Esophagus mucosa (tissue), 1 donor: ENCODE measurements at regions not wholly inside any gene's neighbourhood (a gene's known extent, or its start where the extent isn't known, plus 50 kb on each side); places are given as distances from the start of the nearest gene placed in this dataset.

Experiments used
- ATAC-seq: fragments of 200-7000 bp; cut with Tn5 transposase; one replicate; pipeline ENCODE4 v1.9.1; 2020
- donor health status: DM: yes; HTN: yes; CAD: no.

- ATAC-seq: no peak
Measured at GRCh38 chr14:76669770-76670169, 91.5 kb upstream of the VASH1 start.

DNA sequence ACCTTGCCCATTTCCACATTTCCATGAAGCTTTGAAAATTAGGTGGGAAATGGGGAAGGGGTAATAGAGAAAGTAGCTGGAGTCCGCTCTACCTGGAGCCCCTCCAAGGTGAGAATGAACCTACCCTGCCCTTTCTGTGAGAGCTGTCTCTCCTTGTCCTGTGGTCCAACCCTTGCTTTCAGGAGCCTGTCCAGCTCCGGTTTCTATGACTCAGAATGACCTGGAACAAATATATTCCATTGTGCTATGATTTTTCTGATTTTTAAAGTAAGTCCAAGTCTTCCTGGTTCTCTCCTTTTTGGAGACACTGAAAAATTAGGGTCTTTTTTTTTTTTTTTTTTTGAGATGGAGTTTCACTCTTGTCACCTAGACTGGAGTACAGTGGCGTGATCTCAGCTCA is 89.1 kb upstream of the VASH1 start:
- ATAC-seq: no peak

GRCh38 chr14:76673261-76673660 is 88.0 kb upstream of the VASH1 start:
- no peak for ATAC-seq

DNA sequence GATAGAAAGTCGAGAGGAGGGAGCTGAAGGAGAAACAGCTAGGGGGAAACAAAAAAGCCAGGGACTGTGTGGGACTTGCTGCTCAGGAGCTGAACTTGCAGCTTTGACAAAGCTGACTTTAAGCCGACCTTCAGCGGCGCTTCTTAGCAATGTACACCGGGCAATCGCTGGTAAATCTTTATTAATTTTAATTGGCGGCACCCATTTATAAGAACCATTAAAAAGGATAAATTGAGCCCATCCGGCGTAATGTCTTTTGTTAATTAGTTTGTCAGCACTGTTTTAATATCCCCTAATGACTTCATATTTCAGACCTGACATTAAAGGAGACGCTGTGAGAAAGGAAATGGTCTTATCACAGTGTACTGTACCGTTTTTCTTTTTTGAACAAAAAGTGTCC is 86.2 kb upstream of the VASH1 start:
- ATAC-seq: no peak

DNA sequence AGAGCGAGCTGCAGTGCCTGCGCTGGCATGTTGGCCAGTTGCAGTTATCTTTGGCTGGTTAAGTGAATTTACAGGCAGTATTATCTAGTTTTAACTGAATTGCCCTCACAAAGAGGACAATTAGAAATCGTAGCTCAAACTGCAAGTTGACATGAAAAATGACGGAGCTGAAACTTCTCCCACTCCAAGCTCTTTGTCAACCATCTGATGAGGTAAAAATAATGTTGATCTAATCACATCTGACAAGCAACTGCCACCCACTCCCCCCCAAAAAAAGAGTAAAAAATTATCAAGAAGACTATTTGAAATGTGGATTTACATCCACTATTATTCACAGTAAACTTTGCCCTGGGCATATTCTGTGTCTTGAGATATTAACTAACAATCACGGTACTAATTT is 84.7 kb upstream of the VASH1 start:
- ATAC-seq: no peak

GRCh38 chr14:76677534-76678145 is 83.6 kb upstream of the VASH1 start:
- no peak for ATAC-seq

GRCh38 chr14:76678244-76678800 is 82.9 kb upstream of the VASH1 start:
- no peak for ATAC-seq

GRCh38 chr14:76682367-76682766 is 78.9 kb upstream of the VASH1 start:
- no peak for ATAC-seq

DNA sequence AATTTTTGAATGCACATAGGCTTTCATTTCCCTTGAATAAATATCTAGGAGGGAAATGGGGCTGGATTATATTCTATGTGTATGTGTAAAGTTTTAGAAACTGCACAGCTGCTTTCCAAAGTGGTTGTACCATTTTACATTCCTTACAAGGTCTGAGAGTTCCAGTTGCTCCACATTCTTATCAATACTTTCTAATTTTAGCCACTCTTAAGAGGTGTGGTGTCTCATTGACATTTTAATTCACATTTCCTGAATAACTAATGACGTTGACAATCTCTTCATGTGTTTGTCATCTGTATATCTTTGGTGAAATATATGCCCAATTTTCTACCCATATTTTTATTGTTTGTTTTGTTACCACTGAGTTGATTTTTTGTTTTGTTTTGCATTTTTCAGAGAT is 74.6 kb upstream of the VASH1 start:
- no peak for ATAC-seq

DNA sequence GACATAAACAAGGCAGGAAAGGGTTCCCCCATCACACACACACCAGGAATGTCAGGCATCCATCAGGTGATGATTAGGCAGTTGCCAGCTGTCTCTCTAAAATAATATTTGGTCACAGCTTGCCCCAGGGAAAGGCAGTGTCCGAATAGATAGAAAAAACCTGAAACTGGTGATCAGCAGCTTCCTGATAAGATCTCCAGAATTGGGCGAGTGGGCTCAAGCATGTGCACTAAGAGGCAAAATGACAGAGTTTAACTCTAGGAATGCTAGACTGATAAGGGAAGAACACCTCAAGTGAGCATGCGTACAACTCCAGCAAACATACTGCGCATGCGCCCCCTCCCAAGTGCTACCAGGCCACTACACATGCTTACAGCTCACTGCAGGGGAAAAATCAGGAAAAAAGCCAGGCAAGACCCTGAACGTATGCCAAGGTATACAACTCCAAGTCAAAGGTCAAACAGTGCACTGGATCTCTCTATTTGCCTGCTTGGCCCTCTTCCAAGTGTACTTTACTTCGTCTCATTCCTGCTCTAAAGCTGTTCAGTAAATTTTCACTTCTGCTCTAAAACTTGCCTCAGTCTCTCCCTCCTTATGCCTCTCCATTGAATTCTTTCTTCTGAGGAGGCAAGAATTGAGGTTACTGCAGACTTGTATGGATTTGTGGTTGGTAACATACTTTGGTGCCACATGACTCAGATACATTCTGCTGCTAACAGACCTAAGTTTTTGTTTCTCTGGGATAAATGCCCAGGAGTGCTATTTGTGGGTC is 73.5 kb upstream of the VASH1 start:
- no peak for ATAC-seq

GRCh38 chr14:76688383-76688671 is 72.9 kb upstream of the VASH1 start:
- ATAC-seq: no peak

- peak; percentile 57 for ATAC-seq
Measured at GRCh38 chr14:76690502-76691105, 70.7 kb upstream of the VASH1 start.

DNA sequence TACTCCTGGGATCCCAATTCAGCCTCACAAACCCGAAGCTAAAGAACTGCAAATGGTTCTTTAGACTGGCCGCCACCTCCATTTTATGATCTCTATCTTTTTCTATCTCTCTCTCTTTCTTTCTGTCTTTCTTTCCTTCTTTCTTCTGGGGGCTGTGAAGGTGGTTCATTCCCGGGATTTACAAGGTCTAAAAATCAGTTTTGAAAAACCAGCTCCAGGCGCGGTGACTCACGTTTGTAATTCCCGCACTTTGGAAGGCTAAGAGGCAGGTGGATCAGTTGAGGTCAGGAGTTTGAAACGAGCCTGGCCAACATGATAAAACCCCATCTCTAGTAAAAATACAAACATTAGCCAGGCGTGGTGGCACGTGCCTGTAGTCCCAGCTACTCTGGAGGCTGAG is 67.2 kb upstream of the VASH1 start:
- no peak for ATAC-seq

- no peak for ATAC-seq
Measured at GRCh38 chr14:76695263-76695920, 65.9 kb upstream of the VASH1 start.

DNA sequence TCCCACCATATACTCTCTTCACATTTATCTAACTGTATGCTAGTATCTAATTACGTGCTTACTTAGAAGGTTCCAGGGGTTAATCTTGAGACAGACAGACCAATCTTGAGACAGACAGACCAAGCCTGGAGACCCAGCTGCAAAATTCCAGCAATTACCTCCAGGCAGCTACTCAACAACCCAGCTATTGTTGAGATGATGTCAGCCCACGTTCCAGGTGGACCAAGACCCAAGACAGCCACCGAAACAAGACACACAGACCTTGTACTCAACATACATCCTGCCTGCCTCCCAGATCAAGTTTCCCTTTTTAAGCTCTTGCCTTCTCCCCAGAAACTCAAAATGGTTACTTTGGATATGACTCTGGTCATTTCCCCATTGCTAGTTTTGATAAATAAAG is 64.9 kb upstream of the VASH1 start:
- no peak for ATAC-seq

DNA sequence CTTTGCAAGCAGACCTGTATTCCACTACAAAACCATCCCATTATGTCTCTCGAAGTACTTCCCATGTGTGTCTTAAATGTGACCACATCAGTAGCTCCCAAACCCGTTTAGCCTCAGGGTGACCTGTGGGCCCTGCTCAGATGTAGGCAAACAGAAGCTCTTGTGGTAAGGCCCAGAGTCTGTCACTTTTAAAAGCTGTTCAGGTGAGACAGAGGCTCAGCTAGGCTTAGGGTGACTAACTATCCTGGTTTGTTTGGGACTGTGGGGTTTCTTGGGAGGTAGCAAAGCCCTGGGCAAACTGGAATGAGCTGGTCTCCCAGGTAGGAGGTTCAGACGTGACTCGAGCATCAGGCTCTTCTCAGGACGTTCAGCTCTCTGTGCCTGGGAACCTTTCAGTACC is 64.5 kb upstream of the VASH1 start:
- ATAC-seq: peak; percentile 92

GRCh38 chr14:76697246-76697905 is 63.9 kb upstream of the VASH1 start:
- ATAC-seq: no peak

DNA sequence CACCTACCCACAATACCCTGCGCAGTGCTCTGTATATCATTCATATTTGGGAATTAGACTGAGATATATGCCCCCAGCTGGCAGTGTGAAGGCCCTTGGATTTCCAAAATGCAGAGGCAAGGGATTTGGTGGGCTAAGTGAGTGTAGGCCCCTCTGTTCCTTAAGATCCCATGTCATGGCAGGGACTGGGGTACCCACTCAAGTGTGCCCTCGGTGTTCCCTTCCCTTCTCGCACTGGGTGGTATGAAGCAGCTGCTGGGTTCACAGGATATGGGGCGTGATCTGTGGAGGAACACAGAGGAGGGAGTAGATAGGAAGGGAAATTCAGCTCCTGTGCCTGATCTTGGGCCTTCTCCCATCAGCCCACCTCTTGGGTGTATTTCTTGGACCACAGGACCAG is 63.1 kb upstream of the VASH1 start:
- ATAC-seq: no peak

DNA sequence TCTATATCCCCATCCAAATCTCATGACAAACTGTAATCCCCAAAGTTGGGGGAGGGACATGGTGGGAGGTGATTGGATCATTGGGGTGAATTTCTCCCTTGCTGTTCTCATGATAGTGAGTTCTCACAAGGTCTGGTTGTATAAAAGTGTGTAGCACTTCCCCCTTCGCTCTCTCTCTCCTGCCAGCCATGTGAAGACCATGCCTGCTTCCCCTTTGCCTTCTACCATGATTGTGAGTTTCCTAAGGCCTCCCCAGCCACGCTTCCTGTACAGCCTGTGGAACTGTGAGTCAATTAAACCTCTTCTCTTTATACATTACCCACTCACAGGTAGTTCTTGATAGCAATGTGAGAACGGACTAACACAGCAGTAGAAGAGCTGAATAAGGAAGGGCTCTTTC is 62.6 kb upstream of the VASH1 start:
- ATAC-seq: no peak

GRCh38 chr14:76699209-76699938 is 61.9 kb upstream of the VASH1 start:
- ATAC-seq: no peak

- ATAC-seq: no peak
Measured at GRCh38 chr14:76699939-76700590, 61.2 kb upstream of the VASH1 start.

GRCh38 chr14:76701436-76701835 is 59.8 kb upstream of the VASH1 start:
- ATAC-seq: no peak
